ENCODE measurements at regions not wholly inside any gene's neighbourhood (a gene's known extent, or its start where the extent isn't known, plus 50 kb on each side); places are given as distances from the start of the nearest gene placed in this dataset.

GRCh38 chrX:39716401-39716800, 381.4 kb downstream of the BCOR start:
- H3K9me3 ChIP-seq (replicated peaks; ENCODE audit: control insufficient read depth, insufficient read depth, low read depth, low read length), result no peaks in the 10 kb centered on the region
- CTCF ChIA-PET (ENCODE audit: low intra/inter-chr PET ratio), result no interaction called here
- in situ Hi-C loops (cut with MboI) (no loop called here), intact Hi-C loops (cut with micrococcal nuclease) (no loop called here)
- TF ChIP-seq SP2 (IDR thresholded peaks at IDR 0.05; ENCODE audit: extremely low read depth, low read depth, low read length, poor library complexity, severe bottlenecking), result no peak
- TF ChIP-seq E2F3 (CRISPR knock-in tag; IDR thresholded peaks at IDR 0.05), result no peak
- no peak for TF ChIP-seq ZNF780A (CRISPR knock-in tag; IDR thresholded peaks at IDR 0.05)
- TF ChIP-seq MBD2 (IDR thresholded peaks at IDR 0.05; ENCODE audit: borderline replicate concordance, low read depth), result no peak
- no peak for TF ChIP-seq TBP (optimal IDR thresholded peaks at IDR 0.05; ENCODE audit: low read depth, low read length)
- TF ChIP-seq ZNF175 (CRISPR knock-in tag; IDR thresholded peaks at IDR 0.05; ENCODE audit: low read depth), result no peak
- no peak for TF ChIP-seq TEAD4 (IDR thresholded peaks at IDR 0.05; ENCODE audit: low read length)
- no peak for TF ChIP-seq TEAD4 (CRISPR knock-in tag; IDR thresholded peaks at IDR 0.05; ENCODE audit: borderline replicate concordance)
- TF ChIP-seq ZNF830 (CRISPR knock-in tag; IDR thresholded peaks at IDR 0.05), result no peak
- TF ChIP-seq POLR3G (IDR thresholded peaks at IDR 0.05; ENCODE audit: extremely low read depth, insufficient read length, insufficient replicate concordance), result no peak
- no peak for TF ChIP-seq XRCC5 (IDR thresholded peaks at IDR 0.05; ENCODE audit: low read depth, low read length)
- TF ChIP-seq ZNF3 (CRISPR knock-in tag; IDR thresholded peaks at IDR 0.05), result no peak
- TF ChIP-seq FOXM1 (IDR thresholded peaks at IDR 0.05; ENCODE audit: low read depth), result no peak
- TF ChIP-seq FOXM1 (CRISPR knock-in tag; IDR thresholded peaks at IDR 0.05; ENCODE audit: low read depth), result no peak
- TF ChIP-seq MBD1 (CRISPR knock-in tag; IDR thresholded peaks at IDR 0.05), result no peak
- TF ChIP-seq RFX7 (CRISPR knock-in tag; IDR thresholded peaks at IDR 0.05), result no peak
- TF ChIP-seq ARID1B (IDR thresholded peaks at IDR 0.05), result no peak
- no peak for TF ChIP-seq TRIM28 (IDR thresholded peaks at IDR 0.05)
- no peak overlapping the region for H2AFZ ChIP-seq (ENCODE audit: low read depth, low read length)
- H3K79me2 ChIP-seq (ENCODE audit: control insufficient read depth, insufficient read depth, low read length), result no peaks in the 10 kb centered on the region
- H3K4me2 ChIP-seq (ENCODE audit: insufficient read depth, low read length), result no peak overlapping the region
- DNase-seq (ENCODE audit: extremely low read depth in 1 of 4, low spot score in 3 of 4) (no peak), FAIRE-seq (no peak), ATAC-seq (no peak)
- WGBS (ENCODE audit: insufficient coverage, low coverage, missing lambda C conversion rate), result 25% methylated on average over 7 of the region's 8 CpGs
- POLR2A ChIA-PET, result interaction anchor here (0.6 kb wide), 1 partner anchor 15 kb away, joined by 3 read pairs; no protein-coding TSS in a partner anchor
- no peak overlapping the region for H3K4me3 ChIP-seq
- H3K9me1 ChIP-seq (ENCODE audit: control insufficient read depth, insufficient read depth, low read length), result no peaks in the 10 kb centered on the region
- H3K36me3 ChIP-seq (ENCODE audit: control insufficient read depth, insufficient read depth, low read length), result no peaks in the 10 kb centered on the region
- BruUV-seq (replicated peaks), result no TSS peak
- H4K20me1 ChIP-seq (replicated peaks; ENCODE audit: control insufficient read depth, insufficient read depth, low read length), result no peaks in the 10 kb centered on the region
- no peak overlapping the region for H3K27ac ChIP-seq (ENCODE audit: extremely low read depth, low read depth, low read length)
- H3K4me1 ChIP-seq (replicated peaks in 1 of 2; ENCODE audit: control insufficient read depth in 2 of 2, insufficient read depth in 2 of 2, low read length in 2 of 2), result no peaks in the 10 kb centered on the region
- H3K9ac ChIP-seq (ENCODE audit: insufficient read depth in 1 of 2, low read depth in 2 of 2, low read length in 2 of 2), result no peak overlapping the region
- H3K27me3 ChIP-seq (ENCODE audit: control insufficient read depth in 2 of 2, insufficient read depth in 2 of 2, low read length in 2 of 2), result no peaks in the 10 kb centered on the region; a peak in 1 of 5 replicates
